HEK293 (cell line): ENCODE measurements at regions not wholly inside any gene's neighbourhood (a gene's known extent, or its start where the extent isn't known, plus 50 kb on each side); places are given as distances from the start of the nearest gene placed in this dataset.

ENCODE experiments used
- CTCF ChIA-PET: fragments of 350-600 bp; formaldehyde crosslinking; extraction: SDS; loops from one replicate; lab custom pipeline; 2021; ENCODE audit warnings: antibody characterized with exemption; lab: Yijun Ruan, JAX
- POLR2A ChIA-PET: fragments of 300-600 bp; formaldehyde crosslinking; extraction: SDS; loops from one replicate; lab custom pipeline; 2020; ENCODE audit warnings: antibody characterized with exemption, inconsistent platforms; lab: Yijun Ruan, JAX
- H3K27ac ChIP-seq: fragments of 200-500 bp; sonication (Bioruptor generic); 2 replicates; pipeline ENCODE4 v1.5.1; 2014; ENCODE audit warnings: low read depth, low read length, control low read depth, inconsistent platforms; ENCODE audit errors: extremely low read depth
- H3K36me3 ChIP-seq, 2 experiments: fragments of 200-500 bp in 1 of 2; sonication (Bioruptor generic) in 1 of 2; 1 replicate in 1 of 2; 2 replicates in 1 of 2; pipeline ENCODE4 v1.5.1; 2014 to 2017; ENCODE audit warnings: inconsistent platforms in 2 of 2, low read length in 2 of 2; ENCODE audit not compliant: control insufficient read depth in 2 of 2, insufficient read depth in 1 of 2
- H3K4me1 ChIP-seq: fragments of 200-500 bp; sonication (Bioruptor generic); 2 replicates; pipeline ENCODE4 v1.5.1; 2014; ENCODE audit warnings: mild to moderate bottlenecking, low read length, inconsistent platforms; ENCODE audit not compliant: control insufficient read depth, insufficient read depth
- H3K4me3 ChIP-seq: 2 replicates; pipeline ENCODE4 v1.5.1; 2011; ENCODE audit warnings: low read depth, mild to moderate bottlenecking, control low read depth, low read length, moderate library complexity
- H3K9me3 ChIP-seq: fragments of 200-500 bp; sonication (Bioruptor generic); 2 replicates; pipeline ENCODE4 v1.5.1; 2014; ENCODE audit warnings: low read depth, low read length, inconsistent platforms; ENCODE audit not compliant: control insufficient read depth, insufficient read depth
- BCL11B ChIP-seq: fragments of 450-650 bp; formaldehyde crosslinking; IDR thresholded peaks from 2 replicates; pipeline ENCODE4 v1.5.1; 2016; ENCODE audit warnings: low read depth, missing biosample characterization, missing genetic modification characterization
- GLI2 ChIP-seq: fragments of 450-650 bp; formaldehyde crosslinking; IDR thresholded peaks from 2 replicates; pipeline ENCODE4; 2017; ENCODE audit warnings: missing biosample characterization, missing genetic modification characterization, low read depth, borderline replicate concordance
- INSM2 ChIP-seq: fragments of 450-650 bp; formaldehyde crosslinking; IDR thresholded peaks from 2 replicates; pipeline ENCODE4 v1.5.1; 2016; ENCODE audit warnings: missing biosample characterization, missing genetic modification characterization
- KLF7 ChIP-seq: fragments of 450-650 bp; formaldehyde crosslinking; IDR thresholded peaks from 2 replicates; pipeline ENCODE4 v1.5.1; 2016; ENCODE audit warnings: missing biosample characterization, missing genetic modification characterization, borderline replicate concordance
- KLF8 ChIP-seq: fragments of 450-650 bp; formaldehyde crosslinking; IDR thresholded peaks from 2 replicates; pipeline ENCODE4 v1.5.1; 2016; ENCODE audit warnings: missing biosample characterization, missing genetic modification characterization
- MEIS1 ChIP-seq: sonication (generic); formaldehyde crosslinking; IDR thresholded peaks from 2 replicates; pipeline ENCODE4 v1.8.1; 2022; ENCODE audit warnings: missing genetic modification reagents, mild to moderate bottlenecking, borderline replicate concordance
- MYNN ChIP-seq: fragments of 450-650 bp; formaldehyde crosslinking; IDR thresholded peaks from 2 replicates; pipeline ENCODE4 v1.5.1; 2016; ENCODE audit warnings: missing biosample characterization, missing genetic modification characterization, borderline replicate concordance
- REST ChIP-seq: fragments of 450-650 bp; formaldehyde crosslinking; IDR thresholded peaks from 2 replicates; pipeline ENCODE4 v1.5.1; 2016; ENCODE audit warnings: missing biosample characterization, missing genetic modification characterization
- SETDB1 ChIP-seq: IDR thresholded peaks from one replicate; pipeline ENCODE4 v1.6.1; 2017; ENCODE audit warnings: mild to moderate bottlenecking, low read length, moderate library complexity, mixed read lengths; ENCODE audit not compliant: insufficient read length
- SP7 ChIP-seq: fragments of 450-650 bp; formaldehyde crosslinking; IDR thresholded peaks from 2 replicates; pipeline ENCODE4 v1.5.1; 2016; ENCODE audit warnings: missing biosample characterization, missing genetic modification characterization
- ZBTB17 ChIP-seq: fragments of 450-650 bp; formaldehyde crosslinking; IDR thresholded peaks from 2 replicates; pipeline ENCODE4 v1.5.1; 2016; ENCODE audit warnings: missing biosample characterization, missing genetic modification characterization
- ZNF155 ChIP-seq: fragments of 450-650 bp; formaldehyde crosslinking; IDR thresholded peaks from 2 replicates; pipeline ENCODE4 v1.5.1; 2016; ENCODE audit warnings: missing biosample characterization, missing genetic modification characterization
- ZNF211 ChIP-seq: fragments of 450-650 bp; formaldehyde crosslinking; IDR thresholded peaks from 2 replicates; pipeline ENCODE4 v1.5.1; 2016; ENCODE audit warnings: low read depth, missing biosample characterization, missing genetic modification characterization
- ZNF239 ChIP-seq: fragments of 450-650 bp; formaldehyde crosslinking; IDR thresholded peaks from 2 replicates; pipeline ENCODE4 v1.5.1; 2016; ENCODE audit warnings: missing biosample characterization, missing genetic modification characterization
- ZNF266 ChIP-seq: fragments of 450-650 bp; formaldehyde crosslinking; IDR thresholded peaks from 2 replicates; pipeline ENCODE4 v1.5.1; 2016; ENCODE audit warnings: missing biosample characterization, missing genetic modification characterization, low read depth
- ZNF292 ChIP-seq: fragments of 450-650 bp; formaldehyde crosslinking; IDR thresholded peaks from 2 replicates; pipeline ENCODE4 v1.5.1; 2016; ENCODE audit warnings: low read depth, missing biosample characterization, missing genetic modification characterization, borderline replicate concordance
- ZNF335 ChIP-seq: fragments of 450-650 bp; formaldehyde crosslinking; conservative IDR thresholded peaks from 2 replicates; pipeline ENCODE4 v1.5.1; 2016; ENCODE audit warnings: missing biosample characterization, missing genetic modification characterization
- ZNF341 ChIP-seq: fragments of 450-650 bp; formaldehyde crosslinking; IDR thresholded peaks from 2 replicates; pipeline ENCODE4; 2016; ENCODE audit warnings: low read depth, missing biosample characterization, missing genetic modification characterization
- ZNF362 ChIP-seq: fragments of 450-650 bp; formaldehyde crosslinking; IDR thresholded peaks from 2 replicates; pipeline ENCODE4 v1.5.1; 2016; ENCODE audit warnings: missing biosample characterization, missing genetic modification characterization
- ZNF366 ChIP-seq: fragments of 450-650 bp; formaldehyde crosslinking; conservative IDR thresholded peaks from 2 replicates; pipeline ENCODE4 v1.5.1; 2016; ENCODE audit warnings: missing biosample characterization, missing genetic modification characterization
- ZNF391 ChIP-seq: fragments of 450-650 bp; formaldehyde crosslinking; IDR thresholded peaks from 2 replicates; pipeline ENCODE4 v1.5.1; 2016; ENCODE audit warnings: low read depth, missing biosample characterization, missing genetic modification characterization, borderline replicate concordance
- ZNF394 ChIP-seq: fragments of 450-650 bp; formaldehyde crosslinking; IDR thresholded peaks from 2 replicates; pipeline ENCODE4 v1.5.1; 2016; ENCODE audit warnings: missing biosample characterization, missing genetic modification characterization, mild to moderate bottlenecking, moderate library complexity, borderline replicate concordance
- ZNF423 ChIP-seq: fragments of 450-650 bp; formaldehyde crosslinking; IDR thresholded peaks from 2 replicates; pipeline ENCODE4 v1.5.1; 2016; ENCODE audit warnings: missing biosample characterization, missing genetic modification characterization
- ZNF433 ChIP-seq: fragments of 450-650 bp; formaldehyde crosslinking; IDR thresholded peaks from 2 replicates; pipeline ENCODE4 v1.5.1; 2016; ENCODE audit warnings: missing biosample characterization, missing genetic modification characterization, low read depth
- ZNF521 ChIP-seq: fragments of 450-650 bp; formaldehyde crosslinking; IDR thresholded peaks from 2 replicates; pipeline ENCODE4 v1.5.1; 2017; ENCODE audit warnings: missing biosample characterization, mild to moderate bottlenecking, missing genetic modification characterization
- ZNF544 ChIP-seq: fragments of 450-650 bp; formaldehyde crosslinking; IDR thresholded peaks from 2 replicates; pipeline ENCODE4 v1.5.0; 2017; ENCODE audit warnings: missing biosample characterization, missing genetic modification characterization
- ZNF558 ChIP-seq: fragments of 450-650 bp; formaldehyde crosslinking; IDR thresholded peaks from 2 replicates; pipeline ENCODE4 v1.5.1; 2016; ENCODE audit warnings: missing biosample characterization, missing genetic modification characterization
- ZNF580 ChIP-seq: fragments of 450-650 bp; formaldehyde crosslinking; IDR thresholded peaks from 2 replicates; pipeline ENCODE4 v1.5.1; 2016; ENCODE audit warnings: missing biosample characterization, missing genetic modification characterization
- ZNF837 ChIP-seq: fragments of 450-650 bp; formaldehyde crosslinking; IDR thresholded peaks from 2 replicates; pipeline ENCODE4 v1.5.1; 2016; ENCODE audit warnings: missing biosample characterization, missing genetic modification characterization

- Histone ChIP-seq H3K27ac (no peak overlapping the region), H3K36me3 (no peaks in the 10 kb centered on the region), H3K4me1 (no peaks in the 10 kb centered on the region), H3K4me3 (no peak overlapping the region), H3K9me3 (no peaks in the 10 kb centered on the region)
- POLR2A ChIA-PET: no interaction called here
- TF ChIP-seq ZNF239 (tag by site-specific recombination): no peak
- TF ChIP-seq ZNF837: no peak
- TF ChIP-seq ZNF362 (tag by site-specific recombination): no peak
- no peak for TF ChIP-seq MYNN
- TF ChIP-seq ZNF366 (tag by site-specific recombination): no peak
- TF ChIP-seq ZNF335 (tag by site-specific recombination): no peak
- TF ChIP-seq ZNF433 (tag by site-specific recombination): no peak
- TF ChIP-seq SETDB1: no peak
- no peak for TF ChIP-seq ZNF521 (tag by site-specific recombination)
- no peak for TF ChIP-seq INSM2 (tag by site-specific recombination)
- no peak for TF ChIP-seq GLI2
- no peak for TF ChIP-seq ZNF423 (tag by site-specific recombination)
- no peak for TF ChIP-seq KLF8 (tag by site-specific recombination)
- TF ChIP-seq BCL11B: no peak
- no peak for TF ChIP-seq ZNF544 (tag by site-specific recombination)
- TF ChIP-seq ZNF211 (tag by site-specific recombination): no peak
- no peak for TF ChIP-seq ZNF341
- CTCF ChIA-PET: no interaction called here
Observed at GRCh38 chr12:18998343-18999261, 130.9 kb upstream of the PLEKHA5 start.

GRCh38 chr12:19000836-19001235 is 128.7 kb upstream of the PLEKHA5 start:
- Histone ChIP-seq H3K4me3 (no peak overlapping the region), H3K36me3 (no peaks in the 10 kb centered on the region), H3K9me3 (no peaks in the 10 kb centered on the region), H3K4me1 (no peaks in the 10 kb centered on the region), H3K27ac (no peak overlapping the region)
- ChIA-PET CTCF (no interaction called here), POLR2A (interaction anchor here (0.6 kb wide), 1 partner anchor 30 kb away, joined by 3 read pairs; no protein-coding TSS in a partner anchor)
- no peak for TF ChIP-seq ZNF292 (tag by site-specific recombination)
- TF ChIP-seq MEIS1 (CRISPR knock-in tag): no peak
- TF ChIP-seq ZBTB17 (tag by site-specific recombination): no peak
- no peak for TF ChIP-seq ZNF391 (tag by site-specific recombination)
- no peak for TF ChIP-seq ZNF155 (tag by site-specific recombination)
- TF ChIP-seq KLF7 (tag by site-specific recombination): no peak
- no peak for TF ChIP-seq ZNF580 (tag by site-specific recombination)
- no peak for TF ChIP-seq ZNF558 (tag by site-specific recombination)
- no peak for TF ChIP-seq ZNF394 (tag by site-specific recombination)
- TF ChIP-seq REST: no peak
- TF ChIP-seq SP7 (tag by site-specific recombination): no peak
- no peak for TF ChIP-seq ZNF266 (tag by site-specific recombination)
